ENCODE measurements at regions not wholly inside any gene's neighbourhood (a gene's known extent, or its start where the extent isn't known, plus 50 kb on each side); places are given as distances from the start of the nearest gene placed in this dataset.
A peak's percentile ranks its signal among the peaks of the same experiment; 100 is the strongest.

GRCh38 chr22:49251371-49251770 lies 576.3 kb downstream of the BRD1 start:
- Mint-ChIP-seq H3K4me1 (no peaks in the 10 kb centered on the region), H3K27ac (no peak overlapping the region), H3K9me3 (no peaks in the 10 kb centered on the region), H3K36me3 (no peaks in the 10 kb centered on the region), H3K27me3 (peaks cover 20 to 30% of the 10 kb centered on the region in 2 donors), H3K4me3 (no peak overlapping the region)
- H3K36me3 ChIP-seq (ENCODE audit: control insufficient read depth in 2 of 2, extremely low read depth in 1 of 2, insufficient read depth in 1 of 2, low read length in 1 of 2): no peaks in the 10 kb centered on the region
- H3K9me3 ChIP-seq: no peaks in the 10 kb centered on the region
- no peak overlapping the region for H3K4me3 ChIP-seq (ENCODE audit: control insufficient read depth in 1 of 2, extremely low read depth in 1 of 2, low read length in 1 of 2)
- DNase-seq (no peak), ATAC-seq (replicated peaks in 1 of 4) (no peak)
- ChIA-PET CTCF (no interaction called here), POLR2A (no interaction called here)
- H3K4me1 ChIP-seq (ENCODE audit: control insufficient read depth in 1 of 2, extremely low read depth in 1 of 2, insufficient read depth in 2 of 2, low read length in 2 of 2): no peaks in the 10 kb centered on the region
- H3K27ac ChIP-seq (ENCODE audit: low read length): no peak overlapping the region
- WGBS (ENCODE audit: insufficient coverage): 38% methylated on average over 3 of the region's 6 CpGs
- H3K27me3 ChIP-seq (replicated peaks in 1 of 2; ENCODE audit: control insufficient read depth in 2 of 2, extremely low read depth in 1 of 2, insufficient read depth in 2 of 2, low read length in 1 of 2): peaks cover 0 to 20% of the 10 kb centered on the region in 2 experiments

- POLR2A ChIA-PET: no interaction called here
- H3K4me1 Mint-ChIP-seq: no peaks in the 10 kb centered on the region
- DNase-seq: no peak
- peaks cover 0 to 20% of the 10 kb centered on the region in 2 experiments for H3K27me3 ChIP-seq (replicated peaks in 1 of 2; ENCODE audit: control insufficient read depth in 2 of 2, extremely low read depth in 1 of 2, insufficient read depth in 2 of 2, low read length in 1 of 2)
- H3K27ac Mint-ChIP-seq: no peak overlapping the region
- ATAC-seq (replicated peaks in 1 of 4): no peak
- no peaks in the 10 kb centered on the region for H3K36me3 ChIP-seq (ENCODE audit: control insufficient read depth in 2 of 2, extremely low read depth in 1 of 2, insufficient read depth in 1 of 2, low read length in 1 of 2)
- CTCF ChIA-PET: no interaction called here
- H3K4me3 Mint-ChIP-seq: no peak overlapping the region
- H3K4me1 ChIP-seq (ENCODE audit: control insufficient read depth in 1 of 2, extremely low read depth in 1 of 2, insufficient read depth in 2 of 2, low read length in 2 of 2): no peaks in the 10 kb centered on the region
- 79% methylated on average over 4 of the region's 18 CpGs for WGBS (ENCODE audit: insufficient coverage)
- H3K27me3 Mint-ChIP-seq: peaks cover 13 to 15% of the 10 kb centered on the region in 2 donors
- no peaks in the 10 kb centered on the region for H3K9me3 Mint-ChIP-seq
- H3K27ac ChIP-seq (ENCODE audit: low read length): no peak overlapping the region
- H3K9me3 ChIP-seq: no peaks in the 10 kb centered on the region
- H3K36me3 Mint-ChIP-seq: no peaks in the 10 kb centered on the region
- H3K4me3 ChIP-seq (ENCODE audit: control insufficient read depth in 1 of 2, extremely low read depth in 1 of 2, low read length in 1 of 2): no peak overlapping the region
Observed at GRCh38 chr22:49247194-49247924, 580.3 kb downstream of the BRD1 start.

DNA sequence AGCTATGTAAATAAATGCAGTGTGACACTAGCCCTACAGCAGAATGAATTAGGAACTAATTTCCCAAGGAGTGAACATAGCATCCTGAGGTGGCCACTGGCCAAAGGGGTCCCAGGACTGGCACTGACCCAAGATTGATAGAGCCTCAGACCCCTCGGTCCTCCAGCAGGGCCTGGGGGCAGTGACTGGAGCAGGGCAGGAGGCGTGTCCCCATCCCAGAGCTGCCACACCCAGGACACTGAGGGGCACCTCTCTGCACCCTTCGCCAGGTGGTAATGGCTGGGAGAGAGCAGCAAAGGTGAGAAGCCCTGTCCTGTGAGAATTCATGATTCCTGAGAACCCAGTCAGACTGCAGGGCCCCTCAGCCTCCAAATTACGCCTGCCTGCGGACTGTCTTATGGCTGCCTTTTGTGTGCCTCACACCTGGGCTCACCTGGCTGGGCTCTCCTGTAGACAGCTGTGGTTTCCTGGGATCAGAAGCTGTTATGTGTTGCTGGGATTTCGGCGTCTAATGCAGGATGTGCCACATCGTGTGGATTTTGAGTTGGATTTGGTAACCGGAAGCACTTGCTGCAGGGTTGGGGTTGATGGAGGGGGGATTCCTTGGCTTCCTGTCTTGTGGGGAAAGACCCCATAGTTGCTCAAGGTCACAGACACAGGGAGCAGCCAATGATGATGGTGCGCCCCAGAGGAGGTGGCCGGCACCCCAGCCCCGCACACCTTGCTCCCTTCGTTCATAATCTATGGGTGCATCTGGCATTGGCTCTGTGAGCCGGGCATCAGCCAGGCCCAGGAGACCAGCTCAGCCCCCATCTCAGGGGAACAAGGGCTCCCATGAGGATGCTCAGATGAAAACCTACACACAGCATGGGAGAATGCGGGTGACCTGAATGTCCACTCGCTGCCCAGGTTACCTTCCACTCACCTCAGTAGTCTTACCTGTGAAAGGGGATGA lies 582.9 kb downstream of the BRD1 start:
- H3K27me3 ChIP-seq (replicated peaks in 1 of 2; ENCODE audit: control insufficient read depth in 2 of 2, extremely low read depth in 1 of 2, insufficient read depth in 2 of 2, low read length in 1 of 2): peaks cover 0 to 25% of the 10 kb centered on the region in 2 experiments
- Mint-ChIP-seq H3K36me3 (no peaks in the 10 kb centered on the region), H3K4me1 (no peaks in the 10 kb centered on the region), H3K27me3 (peaks cover 5 to 7% of the 10 kb centered on the region in 2 donors), H3K9me3 (no peaks in the 10 kb centered on the region), H3K27ac (no peak overlapping the region), H3K4me3 (no peak overlapping the region)
- H3K36me3 ChIP-seq (ENCODE audit: control insufficient read depth in 2 of 2, extremely low read depth in 1 of 2, insufficient read depth in 1 of 2, low read length in 1 of 2): no peaks in the 10 kb centered on the region
- H3K4me3 ChIP-seq (ENCODE audit: control insufficient read depth in 1 of 2, extremely low read depth in 1 of 2, low read length in 1 of 2): no peak overlapping the region
- no peaks in the 10 kb centered on the region for H3K9me3 ChIP-seq
- CTCF ChIA-PET: no interaction called here
- DNase-seq (peak in 1 of 35 experiments; percentile 1), ATAC-seq (replicated peaks in 1 of 4) (no peak)
- H3K4me1 ChIP-seq (ENCODE audit: control insufficient read depth in 1 of 2, extremely low read depth in 1 of 2, insufficient read depth in 2 of 2, low read length in 2 of 2): no peaks in the 10 kb centered on the region
- POLR2A ChIA-PET: no interaction called here
- no peak overlapping the region for H3K27ac ChIP-seq (ENCODE audit: low read length)
- 87% methylated on average over 11 of the region's 16 CpGs for WGBS (ENCODE audit: insufficient coverage)

GRCh38 chr22:49243965-49244364 lies 583.7 kb downstream of the BRD1 start:
- Mint-ChIP-seq H3K4me1 (no peaks in the 10 kb centered on the region), H3K4me3 (no peak overlapping the region), H3K36me3 (no peaks in the 10 kb centered on the region), H3K9me3 (no peaks in the 10 kb centered on the region), H3K27ac (no peak overlapping the region), H3K27me3 (peaks cover 5 to 7% of the 10 kb centered on the region in 2 donors)
- H3K36me3 ChIP-seq (ENCODE audit: control insufficient read depth in 2 of 2, extremely low read depth in 1 of 2, insufficient read depth in 1 of 2, low read length in 1 of 2): no peaks in the 10 kb centered on the region
- ChIA-PET POLR2A (no interaction called here), CTCF (no interaction called here)
- no peak overlapping the region for H3K4me3 ChIP-seq (ENCODE audit: control insufficient read depth in 1 of 2, extremely low read depth in 1 of 2, low read length in 1 of 2)
- peaks cover 0 to 27% of the 10 kb centered on the region in 2 experiments for H3K27me3 ChIP-seq (replicated peaks in 1 of 2; ENCODE audit: control insufficient read depth in 2 of 2, extremely low read depth in 1 of 2, insufficient read depth in 2 of 2, low read length in 1 of 2)
- H3K27ac ChIP-seq (ENCODE audit: low read length): no peak overlapping the region
- WGBS (ENCODE audit: insufficient coverage): 74% methylated on average over 5 of the region's 7 CpGs
- H3K9me3 ChIP-seq: no peaks in the 10 kb centered on the region
- no peaks in the 10 kb centered on the region for H3K4me1 ChIP-seq (ENCODE audit: control insufficient read depth in 1 of 2, extremely low read depth in 1 of 2, insufficient read depth in 2 of 2, low read length in 2 of 2)
- DNase-seq (no peak), ATAC-seq (replicated peaks in 1 of 4) (no peak)

GRCh38 chr22:49243335-49243734 lies 584.3 kb downstream of the BRD1 start:
- Mint-ChIP-seq H3K36me3 (no peaks in the 10 kb centered on the region), H3K27ac (no peak overlapping the region)
- H3K4me1 ChIP-seq (ENCODE audit: control insufficient read depth in 1 of 2, extremely low read depth in 1 of 2, insufficient read depth in 2 of 2, low read length in 2 of 2): no peaks in the 10 kb centered on the region

GRCh38 chr22:49242480-49242879 lies 585.2 kb downstream of the BRD1 start:
- Mint-ChIP-seq H3K4me3 (no peak overlapping the region), H3K27me3 (peaks cover 5 to 7% of the 10 kb centered on the region in 2 donors), H3K9me3 (no peaks in the 10 kb centered on the region), H3K4me1 (no peaks in the 10 kb centered on the region), H3K36me3 (no peaks in the 10 kb centered on the region), H3K27ac (no peak overlapping the region)
- no peak overlapping the region for H3K27ac ChIP-seq (ENCODE audit: low read length)
- no peaks in the 10 kb centered on the region for H3K9me3 ChIP-seq
- H3K4me1 ChIP-seq (ENCODE audit: control insufficient read depth in 1 of 2, extremely low read depth in 1 of 2, insufficient read depth in 2 of 2, low read length in 2 of 2): no peaks in the 10 kb centered on the region
- H3K4me3 ChIP-seq (ENCODE audit: control insufficient read depth in 1 of 2, extremely low read depth in 1 of 2, low read length in 1 of 2): no peak overlapping the region
- DNase-seq (no peak), ATAC-seq (replicated peaks in 1 of 4) (no peak)
- ChIA-PET POLR2A (no interaction called here), CTCF (no interaction called here)
- peaks cover 0 to 33% of the 10 kb centered on the region in 2 experiments for H3K27me3 ChIP-seq (replicated peaks in 1 of 2; ENCODE audit: control insufficient read depth in 2 of 2, extremely low read depth in 1 of 2, insufficient read depth in 2 of 2, low read length in 1 of 2)
- 83% methylated on average over 2 of the region's 3 CpGs for WGBS (ENCODE audit: insufficient coverage)
- no peaks in the 10 kb centered on the region for H3K36me3 ChIP-seq (ENCODE audit: control insufficient read depth in 2 of 2, extremely low read depth in 1 of 2, insufficient read depth in 1 of 2, low read length in 1 of 2)

More at GRCh38 chr22:49243335-49243734, 584.3 kb downstream of the BRD1 start:
- no peak for DNase-seq
- 81% methylated on average over 4 of the region's 5 CpGs for whole genome bisulfite sequencing (ENCODE audit: insufficient coverage)
- Mint-ChIP-seq H3K9me3 (no peaks in the 10 kb centered on the region), H3K4me1 (no peaks in the 10 kb centered on the region), H3K4me3 (no peak overlapping the region), H3K27me3 (peaks cover 5 to 7% of the 10 kb centered on the region in 2 donors)
- Histone ChIP-seq H3K4me3 (ENCODE audit: control insufficient read depth in 1 of 2, extremely low read depth in 1 of 2, low read length in 1 of 2) (no peak overlapping the region), H3K9me3 (no peaks in the 10 kb centered on the region), H3K27ac (ENCODE audit: low read length) (no peak overlapping the region), H3K27me3 (replicated peaks in 1 of 2; ENCODE audit: control insufficient read depth in 2 of 2, extremely low read depth in 1 of 2, insufficient read depth in 2 of 2, low read length in 1 of 2) (peaks cover 0 to 28% of the 10 kb centered on the region in 2 experiments), H3K36me3 (ENCODE audit: control insufficient read depth in 2 of 2, extremely low read depth in 1 of 2, insufficient read depth in 1 of 2, low read length in 1 of 2) (no peaks in the 10 kb centered on the region)
- POLR2A ChIA-PET: no interaction called here
- CTCF ChIA-PET: no interaction called here
- no peak for ATAC-seq (replicated peaks in 1 of 4)

Measured in T-cell (primary cell).